ENCODE measurements at regions not wholly inside any gene's neighbourhood (a gene's known extent, or its start where the extent isn't known, plus 50 kb on each side); places are given as distances from the start of the nearest gene placed in this dataset.

- H3K9me2 ChIP-seq (replicated peaks; ENCODE audit: control insufficient read depth, low read length): no peaks in the 10 kb centered on the region
Measured at GRCh38 chr6:170045563-170045960, 245.3 kb downstream of the DLL1 start.

GRCh38 chr6:170044836-170045562 lies 245.9 kb downstream of the DLL1 start:
- Histone ChIP-seq H3K4me1 (ENCODE audit: control insufficient read depth, low read length) (no peaks in the 10 kb centered on the region), H4K20me1 (ENCODE audit: control insufficient read depth, insufficient read depth, low read depth, low read length) (no peaks in the 10 kb centered on the region), H3K4me3 (ENCODE audit: low read length) (no peak overlapping the region), H3K4me2 (ENCODE audit: low read length) (no peak overlapping the region), H3K27ac (ENCODE audit: low read depth, low read length) (no peak overlapping the region), H3K36me3 (ENCODE audit: control insufficient read depth, low read length) (no peaks in the 10 kb centered on the region), H3K9me2 (replicated peaks; ENCODE audit: control insufficient read depth, low read length) (no peaks in the 10 kb centered on the region), H3F3A (ENCODE audit: control insufficient read depth, insufficient read depth) (no peaks in the 10 kb centered on the region), H3K27me3 (ENCODE audit: control insufficient read depth, low read length) (no peaks in the 10 kb centered on the region), H3K9me3 (ENCODE audit: control insufficient read depth, insufficient read depth, low read length) (peaks cover 8% of the 10 kb centered on the region; the same call in 1 of the 2 replicates), H3K79me2 (ENCODE audit: control insufficient read depth, low read length) (no peaks in the 10 kb centered on the region)
- no peak for TF ChIP-seq EZH2phosphoT487 (IDR thresholded peaks at IDR 0.05; ENCODE audit: borderline replicate concordance, low read length)
- no peak for TF ChIP-seq CTCF (IDR thresholded peaks at IDR 0.05; ENCODE audit: low read depth, low read length, poor library complexity, severe bottlenecking)

More at GRCh38 chr6:170045563-170045960, 245.3 kb downstream of the DLL1 start:
- no peak overlapping the region for H3K4me2 ChIP-seq (ENCODE audit: low read length)
- H3K4me1 ChIP-seq (ENCODE audit: control insufficient read depth, low read length): no peaks in the 10 kb centered on the region
- no peaks in the 10 kb centered on the region for H4K20me1 ChIP-seq (ENCODE audit: control insufficient read depth, insufficient read depth, low read depth, low read length)
- H3K79me2 ChIP-seq (ENCODE audit: control insufficient read depth, low read length): no peaks in the 10 kb centered on the region
- H3F3A ChIP-seq (ENCODE audit: control insufficient read depth, insufficient read depth): no peaks in the 10 kb centered on the region
- H3K9me3 ChIP-seq (ENCODE audit: control insufficient read depth, insufficient read depth, low read length): peaks cover 8% of the 10 kb centered on the region; the same call in 1 of the 2 replicates
- no peak overlapping the region for H3K27ac ChIP-seq (ENCODE audit: low read depth, low read length)
- no peak overlapping the region for H3K4me3 ChIP-seq (ENCODE audit: low read length)
- no peaks in the 10 kb centered on the region for H3K27me3 ChIP-seq (ENCODE audit: control insufficient read depth, low read length)
- H3K36me3 ChIP-seq (ENCODE audit: control insufficient read depth, low read length): no peaks in the 10 kb centered on the region
- TF ChIP-seq EZH2phosphoT487 (IDR thresholded peaks at IDR 0.05; ENCODE audit: borderline replicate concordance, low read length) (no peak), CTCF (IDR thresholded peaks at IDR 0.05; ENCODE audit: low read depth, low read length, poor library complexity, severe bottlenecking) (no peak)

- Histone ChIP-seq H3K79me2 (ENCODE audit: control insufficient read depth, low read length) (no peaks in the 10 kb centered on the region), H3K4me1 (ENCODE audit: control insufficient read depth, low read length) (no peaks in the 10 kb centered on the region), H3K9me2 (replicated peaks; ENCODE audit: control insufficient read depth, low read length) (no peaks in the 10 kb centered on the region), H3K27ac (ENCODE audit: low read depth, low read length) (no peak overlapping the region), H3K4me2 (ENCODE audit: low read length) (no peak overlapping the region), H3K36me3 (ENCODE audit: control insufficient read depth, low read length) (no peaks in the 10 kb centered on the region), H4K20me1 (ENCODE audit: control insufficient read depth, insufficient read depth, low read depth, low read length) (no peaks in the 10 kb centered on the region), H3F3A (ENCODE audit: control insufficient read depth, insufficient read depth) (no peaks in the 10 kb centered on the region), H3K9me3 (ENCODE audit: control insufficient read depth, insufficient read depth, low read length) (peaks cover 8% of the 10 kb centered on the region; the same call in 1 of the 2 replicates), H3K27me3 (ENCODE audit: control insufficient read depth, low read length) (no peaks in the 10 kb centered on the region), H3K4me3 (ENCODE audit: low read length) (no peak overlapping the region)
- TF ChIP-seq EZH2phosphoT487 (IDR thresholded peaks at IDR 0.05; ENCODE audit: borderline replicate concordance, low read length) (no peak), CTCF (IDR thresholded peaks at IDR 0.05; ENCODE audit: low read depth, low read length, poor library complexity, severe bottlenecking) (no peak)
Measured at GRCh38 chr6:170043881-170044790, 246.7 kb downstream of the DLL1 start.
